ENCODE measurements at regions not wholly inside any gene's neighbourhood (a gene's known extent, or its start where the extent isn't known, plus 50 kb on each side); places are given as distances from the start of the nearest gene placed in this dataset.

GRCh38 chr1:83717785-83718184 is 281.1 kb downstream of the TTLL7 start:
- TF ChIP-seq POLR2A (IDR thresholded peaks at IDR 0.05) (no peak), EP300 (IDR thresholded peaks at IDR 0.05) (no peak)
- TF ChIP-seq, protein P1, sequence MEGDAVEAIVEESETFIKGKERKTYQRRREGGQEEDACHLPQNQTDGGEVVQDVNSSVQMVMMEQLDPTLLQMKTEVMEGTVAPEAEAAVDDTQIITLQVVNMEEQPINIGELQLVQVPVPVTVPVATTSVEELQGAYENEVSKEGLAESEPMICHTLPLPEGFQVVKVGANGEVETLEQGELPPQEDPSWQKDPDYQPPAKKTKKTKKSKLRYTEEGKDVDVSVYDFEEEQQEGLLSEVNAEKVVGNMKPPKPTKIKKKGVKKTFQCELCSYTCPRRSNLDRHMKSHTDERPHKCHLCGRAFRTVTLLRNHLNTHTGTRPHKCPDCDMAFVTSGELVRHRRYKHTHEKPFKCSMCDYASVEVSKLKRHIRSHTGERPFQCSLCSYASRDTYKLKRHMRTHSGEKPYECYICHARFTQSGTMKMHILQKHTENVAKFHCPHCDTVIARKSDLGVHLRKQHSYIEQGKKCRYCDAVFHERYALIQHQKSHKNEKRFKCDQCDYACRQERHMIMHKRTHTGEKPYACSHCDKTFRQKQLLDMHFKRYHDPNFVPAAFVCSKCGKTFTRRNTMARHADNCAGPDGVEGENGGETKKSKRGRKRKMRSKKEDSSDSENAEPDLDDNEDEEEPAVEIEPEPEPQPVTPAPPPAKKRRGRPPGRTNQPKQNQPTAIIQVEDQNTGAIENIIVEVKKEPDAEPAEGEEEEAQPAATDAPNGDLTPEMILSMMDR (IDR thresholded peaks at IDR 0.05), result no peak

Measured in upper lobe of left lung (tissue), 4 donors.